Adrenal gland (tissue), 5 donors: ENCODE measurements at regions not wholly inside any gene's neighbourhood (a gene's known extent, or its start where the extent isn't known, plus 50 kb on each side); places are given as distances from the start of the nearest gene placed in this dataset.

ENCODE experiments used
- POLR2A ChIP-seq, 2 donors: fragments of 450-650 bp; IDR thresholded peaks; one replicate each; pipeline ENCODE4 v1.6.1; 2017; ENCODE audit warnings: antibody characterized with exemption in 2 of 2, mild to moderate bottlenecking in 2 of 2, moderate library complexity in 1 of 2
- TF ChIP-seq, protein P1 (sequence below), 6 experiments: fragments of 450-650 bp in 4 of 6; fragments of 200-600 bp in 2 of 6; sonication (generic) in 1 of 6; IDR thresholded peaks; 1 replicate in 5 of 6; 2 replicates in 1 of 6; pipeline versions ENCODE4 v1.5.1 to v1.8.0; 2016 to 2021; ENCODE audit warnings: antibody characterized with exemption in 6 of 6, mild to moderate bottlenecking in 2 of 6, moderate library complexity in 1 of 6
- donor health status: DM: no; HTN: no; CAD: no.

DNA sequence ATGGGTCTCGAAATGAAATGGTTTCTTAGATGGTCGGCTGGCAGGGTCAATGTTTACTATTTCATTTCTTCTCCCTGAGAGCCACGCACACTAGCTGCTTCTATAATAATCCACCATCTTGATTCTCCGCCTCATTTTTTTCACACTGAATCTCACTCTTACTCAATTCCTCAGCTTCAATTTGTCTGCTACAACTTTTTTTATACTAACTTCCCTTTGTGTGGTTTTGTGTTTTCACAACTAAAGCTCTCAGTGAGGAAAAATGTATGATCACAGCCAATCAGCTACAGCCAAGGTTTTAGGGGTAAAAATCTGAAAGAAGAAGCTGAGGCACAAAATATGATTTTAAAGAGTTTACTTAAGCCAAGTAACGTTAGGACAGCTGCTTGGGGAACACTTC lies 1309.4 kb downstream of the EPHA7 start:
- TF ChIP-seq, protein P1, sequence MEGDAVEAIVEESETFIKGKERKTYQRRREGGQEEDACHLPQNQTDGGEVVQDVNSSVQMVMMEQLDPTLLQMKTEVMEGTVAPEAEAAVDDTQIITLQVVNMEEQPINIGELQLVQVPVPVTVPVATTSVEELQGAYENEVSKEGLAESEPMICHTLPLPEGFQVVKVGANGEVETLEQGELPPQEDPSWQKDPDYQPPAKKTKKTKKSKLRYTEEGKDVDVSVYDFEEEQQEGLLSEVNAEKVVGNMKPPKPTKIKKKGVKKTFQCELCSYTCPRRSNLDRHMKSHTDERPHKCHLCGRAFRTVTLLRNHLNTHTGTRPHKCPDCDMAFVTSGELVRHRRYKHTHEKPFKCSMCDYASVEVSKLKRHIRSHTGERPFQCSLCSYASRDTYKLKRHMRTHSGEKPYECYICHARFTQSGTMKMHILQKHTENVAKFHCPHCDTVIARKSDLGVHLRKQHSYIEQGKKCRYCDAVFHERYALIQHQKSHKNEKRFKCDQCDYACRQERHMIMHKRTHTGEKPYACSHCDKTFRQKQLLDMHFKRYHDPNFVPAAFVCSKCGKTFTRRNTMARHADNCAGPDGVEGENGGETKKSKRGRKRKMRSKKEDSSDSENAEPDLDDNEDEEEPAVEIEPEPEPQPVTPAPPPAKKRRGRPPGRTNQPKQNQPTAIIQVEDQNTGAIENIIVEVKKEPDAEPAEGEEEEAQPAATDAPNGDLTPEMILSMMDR (IDR thresholded peaks at IDR 0.05): no peak
- TF ChIP-seq POLR2A (IDR thresholded peaks at IDR 0.05): no peak
